Astrocyte (in vitro differentiated cells and primary cell): ENCODE measurements at regions not wholly inside any gene's neighbourhood (a gene's known extent, or its start where the extent isn't known, plus 50 kb on each side); places are given as distances from the start of the nearest gene placed in this dataset.
"Not testable (repeated sequence)": the region's sequence is repeated elsewhere in the genome, so short reads cannot be mapped to it uniquely, and the experiment has no call there.

ENCODE experiments used
- EZH2 ChIP-seq: IDR thresholded peaks from 2 replicates; pipeline ENCODE4 v1.6.1; 2012; ENCODE audit warnings: mild to moderate bottlenecking, low read length, inconsistent platforms; ENCODE audit not compliant: insufficient read depth
- TF ChIP-seq, protein P1 (sequence below): IDR thresholded peaks from 2 replicates; pipeline ENCODE4 v1.5.1; 2011; ENCODE audit warnings: low read depth, mild to moderate bottlenecking, inconsistent platforms, low read length, moderate library complexity; ENCODE audit not compliant: insufficient read depth

- TF ChIP-seq EZH2: not testable (repeated sequence)
- TF ChIP-seq, protein P1, sequence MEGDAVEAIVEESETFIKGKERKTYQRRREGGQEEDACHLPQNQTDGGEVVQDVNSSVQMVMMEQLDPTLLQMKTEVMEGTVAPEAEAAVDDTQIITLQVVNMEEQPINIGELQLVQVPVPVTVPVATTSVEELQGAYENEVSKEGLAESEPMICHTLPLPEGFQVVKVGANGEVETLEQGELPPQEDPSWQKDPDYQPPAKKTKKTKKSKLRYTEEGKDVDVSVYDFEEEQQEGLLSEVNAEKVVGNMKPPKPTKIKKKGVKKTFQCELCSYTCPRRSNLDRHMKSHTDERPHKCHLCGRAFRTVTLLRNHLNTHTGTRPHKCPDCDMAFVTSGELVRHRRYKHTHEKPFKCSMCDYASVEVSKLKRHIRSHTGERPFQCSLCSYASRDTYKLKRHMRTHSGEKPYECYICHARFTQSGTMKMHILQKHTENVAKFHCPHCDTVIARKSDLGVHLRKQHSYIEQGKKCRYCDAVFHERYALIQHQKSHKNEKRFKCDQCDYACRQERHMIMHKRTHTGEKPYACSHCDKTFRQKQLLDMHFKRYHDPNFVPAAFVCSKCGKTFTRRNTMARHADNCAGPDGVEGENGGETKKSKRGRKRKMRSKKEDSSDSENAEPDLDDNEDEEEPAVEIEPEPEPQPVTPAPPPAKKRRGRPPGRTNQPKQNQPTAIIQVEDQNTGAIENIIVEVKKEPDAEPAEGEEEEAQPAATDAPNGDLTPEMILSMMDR: not testable (repeated sequence)
Measured at GRCh38 chr12:13526185-13526921, 329.8 kb downstream of the EMP1 start.
